Astrocyte (in vitro differentiated cells and primary cell): ENCODE measurements at regions not wholly inside any gene's neighbourhood (a gene's known extent, or its start where the extent isn't known, plus 50 kb on each side); places are given as distances from the start of the nearest gene placed in this dataset.
A peak's percentile ranks its signal among the peaks of the same experiment; 100 is the strongest.

Source experiments
- DNase-seq: peaks from one replicate; pipeline ENCODE4 v3.0.0-alpha.2; 2010; ENCODE audit warnings: low read depth
- FAIRE-seq: peaks from 2 replicates; lab custom pipeline; 2011; peaks lifted over from hg19 to GRCh38; lab: Jason Lieb, UNC
- H2AFZ ChIP-seq: 2 replicates; pipeline ENCODE4 v1.6.0; 2012; ENCODE audit warnings: low read depth, low read length, inconsistent platforms
- H3K27ac ChIP-seq: 2 replicates; pipeline ENCODE4 v1.5.1; 2011; ENCODE audit warnings: low read depth, low read length, inconsistent platforms
- H3K27me3 ChIP-seq: 2 replicates; pipeline ENCODE4 v1.6.0; 2011; ENCODE audit warnings: low read length, inconsistent platforms; ENCODE audit not compliant: insufficient read depth
- H3K36me3 ChIP-seq: 2 replicates; pipeline ENCODE4 v1.5.1; 2011; ENCODE audit warnings: low read length, inconsistent platforms; ENCODE audit not compliant: insufficient read depth
- H3K4me1 ChIP-seq: 2 replicates; pipeline ENCODE4 v1.5.1; 2011; ENCODE audit warnings: low read length, inconsistent platforms; ENCODE audit not compliant: insufficient read depth
- H3K4me2 ChIP-seq: 2 replicates; pipeline ENCODE4 v1.6.0; 2012; ENCODE audit warnings: low read length, inconsistent platforms
- H3K4me3 ChIP-seq: 2 replicates; pipeline ENCODE4 v1.5.1; 2011; ENCODE audit warnings: low read depth, mild to moderate bottlenecking, low read length, inconsistent platforms; ENCODE audit not compliant: insufficient read depth
- H3K79me2 ChIP-seq: 2 replicates; pipeline ENCODE4 v1.6.0; 2012; ENCODE audit warnings: mild to moderate bottlenecking, low read length, inconsistent platforms; ENCODE audit not compliant: insufficient read depth
- H3K9ac ChIP-seq: 2 replicates; pipeline ENCODE4 v1.6.0; 2012; ENCODE audit warnings: mild to moderate bottlenecking, low read length, inconsistent platforms
- H3K9me3 ChIP-seq: 2 replicates; pipeline ENCODE4 v1.5.1; 2012; ENCODE audit warnings: low read depth, mild to moderate bottlenecking, low read length, inconsistent platforms; ENCODE audit not compliant: insufficient read depth
- H4K20me1 ChIP-seq: 2 replicates; pipeline ENCODE4 v1.6.0; 2012; ENCODE audit warnings: low read length, inconsistent platforms; ENCODE audit not compliant: insufficient read depth
- H3K27ac Mint-ChIP-seq: one replicate; pipeline ENCODE4 v1.8.0; 2021; ENCODE audit warnings: mild to moderate bottlenecking, mixed read lengths; ENCODE audit not compliant: unreplicated experiment
- H3K27me3 Mint-ChIP-seq: one replicate; pipeline ENCODE4 v1.8.0; 2021; ENCODE audit warnings: low read depth, mixed read lengths; ENCODE audit not compliant: unreplicated experiment
- H3K36me3 Mint-ChIP-seq: one replicate; pipeline ENCODE4 v1.8.0; 2021; ENCODE audit warnings: low read depth, mixed read lengths; ENCODE audit not compliant: unreplicated experiment
- H3K4me1 Mint-ChIP-seq: one replicate; pipeline ENCODE4 v1.8.0; 2021; ENCODE audit warnings: low read depth, mixed read lengths; ENCODE audit not compliant: unreplicated experiment
- H3K4me3 Mint-ChIP-seq: one replicate; pipeline ENCODE4 v1.8.0; 2021; ENCODE audit warnings: mild to moderate bottlenecking, moderate library complexity, mixed read lengths; ENCODE audit not compliant: unreplicated experiment
- H3K9me3 Mint-ChIP-seq: one replicate; pipeline ENCODE4 v1.8.0; 2021; ENCODE audit warnings: mild to moderate bottlenecking, mixed read lengths; ENCODE audit not compliant: unreplicated experiment
- EZH2 ChIP-seq: IDR thresholded peaks from 2 replicates; pipeline ENCODE4 v1.6.1; 2012; ENCODE audit warnings: mild to moderate bottlenecking, low read length, inconsistent platforms; ENCODE audit not compliant: insufficient read depth
- TF ChIP-seq, protein P1 (sequence below): IDR thresholded peaks from 2 replicates; pipeline ENCODE4 v1.5.1; 2011; ENCODE audit warnings: low read depth, mild to moderate bottlenecking, inconsistent platforms, low read length, moderate library complexity; ENCODE audit not compliant: insufficient read depth

GRCh38 chr11:97717922-97718321 lies 1302.8 kb upstream of the CNTN5 start:
- FAIRE-seq (no peak), DNase-seq (no peak)
- H3K4me3 ChIP-seq, result no peak overlapping the region
- TF ChIP-seq, protein P1, sequence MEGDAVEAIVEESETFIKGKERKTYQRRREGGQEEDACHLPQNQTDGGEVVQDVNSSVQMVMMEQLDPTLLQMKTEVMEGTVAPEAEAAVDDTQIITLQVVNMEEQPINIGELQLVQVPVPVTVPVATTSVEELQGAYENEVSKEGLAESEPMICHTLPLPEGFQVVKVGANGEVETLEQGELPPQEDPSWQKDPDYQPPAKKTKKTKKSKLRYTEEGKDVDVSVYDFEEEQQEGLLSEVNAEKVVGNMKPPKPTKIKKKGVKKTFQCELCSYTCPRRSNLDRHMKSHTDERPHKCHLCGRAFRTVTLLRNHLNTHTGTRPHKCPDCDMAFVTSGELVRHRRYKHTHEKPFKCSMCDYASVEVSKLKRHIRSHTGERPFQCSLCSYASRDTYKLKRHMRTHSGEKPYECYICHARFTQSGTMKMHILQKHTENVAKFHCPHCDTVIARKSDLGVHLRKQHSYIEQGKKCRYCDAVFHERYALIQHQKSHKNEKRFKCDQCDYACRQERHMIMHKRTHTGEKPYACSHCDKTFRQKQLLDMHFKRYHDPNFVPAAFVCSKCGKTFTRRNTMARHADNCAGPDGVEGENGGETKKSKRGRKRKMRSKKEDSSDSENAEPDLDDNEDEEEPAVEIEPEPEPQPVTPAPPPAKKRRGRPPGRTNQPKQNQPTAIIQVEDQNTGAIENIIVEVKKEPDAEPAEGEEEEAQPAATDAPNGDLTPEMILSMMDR, result no peak
- TF ChIP-seq EZH2, result no peak
- no peak overlapping the region for H3K9ac ChIP-seq
- peaks cover 24% of the 10 kb centered on the region for H3K4me1 Mint-ChIP-seq
- H3K9me3 Mint-ChIP-seq, result peaks cover 3% of the 10 kb centered on the region
- H3K79me2 ChIP-seq, result no peaks in the 10 kb centered on the region
- no peaks in the 10 kb centered on the region for H3K27me3 ChIP-seq
- no peaks in the 10 kb centered on the region for H3K9me3 ChIP-seq
- H3K36me3 ChIP-seq, result no peaks in the 10 kb centered on the region
- peaks cover 15% of the 10 kb centered on the region for H3K4me1 ChIP-seq
- no peak overlapping the region for H3K4me3 Mint-ChIP-seq
- no peak overlapping the region for H2AFZ ChIP-seq
- H3K27ac ChIP-seq, result no peak overlapping the region
- no peak overlapping the region for H3K27ac Mint-ChIP-seq
- H3K4me2 ChIP-seq, result no peak overlapping the region
- H3K27me3 Mint-ChIP-seq, result no peaks in the 10 kb centered on the region
- H3K36me3 Mint-ChIP-seq, result no peaks in the 10 kb centered on the region
- no peaks in the 10 kb centered on the region for H4K20me1 ChIP-seq

DNA sequence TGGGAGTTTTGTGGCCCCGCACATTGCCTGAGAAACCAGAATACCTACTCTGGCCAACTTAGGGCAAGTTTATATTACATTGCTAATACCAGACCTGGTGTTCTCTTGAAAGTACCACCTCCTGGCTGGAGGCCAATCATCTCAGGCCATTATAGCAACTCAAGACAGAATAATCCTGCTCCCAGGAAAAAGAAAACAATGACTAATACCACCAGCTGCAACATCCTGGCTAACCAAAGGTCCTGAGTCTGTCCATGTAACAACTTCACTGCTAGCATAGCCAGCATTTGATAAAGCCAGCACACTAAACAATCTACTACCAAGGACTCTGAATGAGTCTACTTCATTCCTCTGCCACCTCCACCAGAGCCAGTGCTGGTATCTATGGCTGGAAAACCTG lies 1298.7 kb upstream of the CNTN5 start:
- Histone ChIP-seq H3K36me3 (no peaks in the 10 kb centered on the region), H3K27me3 (no peaks in the 10 kb centered on the region), H2AFZ (peak overlapping the region; percentile 41), H3K79me2 (no peaks in the 10 kb centered on the region), H4K20me1 (no peaks in the 10 kb centered on the region), H3K9ac (peak overlapping the region; percentile 57), H3K27ac (peak overlapping the region; percentile 82), H3K4me2 (peak overlapping the region; percentile 73), H3K9me3 (no peaks in the 10 kb centered on the region), H3K4me3 (no peak overlapping the region), H3K4me1 (peaks cover 18% of the 10 kb centered on the region)
- DNase-seq, result peak; percentile 90
- peak overlapping the region; percentile 97 for H3K27ac Mint-ChIP-seq
- H3K4me3 Mint-ChIP-seq, result no peak overlapping the region
- no peak for TF ChIP-seq EZH2
- TF ChIP-seq, protein P1, result no peak
- peaks cover 4% of the 10 kb centered on the region for H3K9me3 Mint-ChIP-seq
- H3K27me3 Mint-ChIP-seq, result no peaks in the 10 kb centered on the region
- no peaks in the 10 kb centered on the region for H3K36me3 Mint-ChIP-seq
- H3K4me1 Mint-ChIP-seq, result peaks cover 32% of the 10 kb centered on the region
- FAIRE-seq, result no peak

DNA sequence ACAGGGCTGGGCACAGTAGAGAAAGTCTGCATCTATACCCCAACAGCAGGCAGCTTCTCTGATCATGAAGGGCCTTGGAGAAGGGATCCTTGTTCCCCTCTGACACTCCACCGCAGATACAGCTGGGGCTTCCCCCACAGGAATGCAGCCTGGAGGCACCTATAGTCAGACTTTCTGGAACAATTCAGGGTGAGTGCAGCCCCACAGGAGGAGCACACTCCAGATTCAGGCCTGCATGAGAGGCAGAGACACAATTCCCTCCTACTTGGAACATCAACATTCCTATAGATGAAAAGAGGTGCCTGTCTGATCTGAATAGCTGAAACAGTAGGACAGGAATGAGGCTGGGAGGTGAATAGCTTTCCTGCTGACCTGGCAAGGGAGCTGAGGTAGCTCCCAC lies 1298.0 kb upstream of the CNTN5 start:
- Histone ChIP-seq H3K9ac (peak overlapping the region; percentile 57), H3K9me3 (no peaks in the 10 kb centered on the region), H3K4me1 (peaks cover 18% of the 10 kb centered on the region), H3K4me3 (no peak overlapping the region), H3K79me2 (no peaks in the 10 kb centered on the region), H3K36me3 (no peaks in the 10 kb centered on the region), H4K20me1 (no peaks in the 10 kb centered on the region), H3K27ac (peak overlapping the region; percentile 82), H3K4me2 (peak overlapping the region; percentile 73), H2AFZ (peak overlapping the region; percentile 41), H3K27me3 (no peaks in the 10 kb centered on the region)
- Mint-ChIP-seq H3K27me3 (no peaks in the 10 kb centered on the region), H3K4me1 (peaks cover 30% of the 10 kb centered on the region), H3K9me3 (peaks cover 2% of the 10 kb centered on the region), H3K4me3 (no peak overlapping the region), H3K27ac (peak overlapping the region; percentile 97), H3K36me3 (no peaks in the 10 kb centered on the region)
- TF ChIP-seq, protein P1, result no peak
- TF ChIP-seq EZH2, result no peak
- DNase-seq (peak; percentile 6), FAIRE-seq (no peak)
